ENCODE measurements at regions not wholly inside any gene's neighbourhood (a gene's known extent, or its start where the extent isn't known, plus 50 kb on each side); places are given as distances from the start of the nearest gene placed in this dataset.

DNA sequence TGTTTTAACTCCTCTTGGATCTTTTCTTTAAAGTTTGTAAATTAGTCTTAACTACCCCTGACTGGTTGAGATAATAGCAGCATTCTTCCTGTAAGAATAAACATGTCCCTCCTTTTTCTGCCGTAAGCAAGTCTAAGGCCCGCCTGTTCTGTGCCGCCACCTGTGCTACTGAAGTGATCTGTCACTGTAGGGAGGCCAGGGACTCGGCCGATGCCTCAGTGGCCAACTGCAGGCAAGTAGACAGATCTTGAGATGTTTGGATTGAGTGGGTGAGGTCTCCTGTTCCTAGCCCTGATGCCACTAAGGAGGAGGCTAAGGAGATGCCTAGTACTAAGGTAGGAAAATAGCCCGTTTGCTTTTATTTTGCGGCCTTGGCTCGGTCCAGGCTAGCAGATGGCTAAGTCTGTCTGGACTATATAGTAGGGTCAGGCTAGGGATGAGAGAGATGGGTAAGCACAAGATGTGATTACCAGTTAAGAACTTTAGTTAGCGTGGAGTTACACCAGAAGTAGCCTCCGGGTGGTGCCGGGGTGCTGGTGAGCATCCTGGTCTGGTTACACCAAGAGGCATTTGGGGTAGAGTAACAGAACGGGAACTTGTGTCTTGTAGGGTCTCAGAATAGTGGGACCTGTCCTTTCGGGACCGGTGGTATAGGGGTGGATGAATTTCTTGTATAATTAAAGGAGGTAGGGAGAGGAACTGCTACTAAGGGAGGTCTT lies 584.2 kb downstream of the SUCLG1 start:
- TF ChIP-seq EP300 (IDR thresholded peaks at IDR 0.05) (no peak), POLR2AphosphoS5 (IDR thresholded peaks at IDR 0.05) (no peak), POLR2A (IDR thresholded peaks at IDR 0.05) (no peak), CTCF (IDR thresholded peaks at IDR 0.05) (no peak)
- no peak for ATAC-seq (ENCODE audit: low FRiP score in 2 of 2)
- Histone ChIP-seq H3K9me3 (peaks cover 0 to 22% (median 3%) of the 10 kb centered on the region in 4 donors), H3K36me3 (no peaks in the 10 kb centered on the region), H3K27me3 (no peaks in the 10 kb centered on the region), H3K4me1 (no peaks in the 10 kb centered on the region), H3K4me3 (no peak overlapping the region), H3K27ac (no peak overlapping the region)
- WGBS, 2 donors = 91 to 93% methylated on average over 14 of the region's 14 CpGs
- no peak for DNase-seq

DNA sequence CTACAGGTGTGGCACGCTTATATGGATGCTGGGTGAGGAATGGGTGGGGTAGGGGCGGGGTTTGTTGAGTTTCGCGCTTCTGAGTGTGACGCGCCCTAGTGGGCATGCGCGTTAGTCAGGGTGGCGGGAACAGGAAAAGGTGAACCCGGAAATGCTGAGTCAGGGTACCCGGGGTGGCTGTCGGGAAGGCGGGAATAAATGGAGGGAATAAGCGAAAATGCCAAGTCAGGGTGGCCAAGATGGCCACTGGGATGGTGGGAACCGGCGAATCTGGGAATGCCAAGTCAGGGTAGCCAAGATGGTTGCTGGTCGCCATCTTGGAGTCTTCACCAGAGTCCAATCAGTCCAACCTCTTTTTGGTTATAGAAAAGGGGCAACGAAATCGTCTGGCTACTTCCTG lies 585.0 kb downstream of the SUCLG1 start:
- peak in 1 of 2 donors; percentile 17 for DNase-seq
- H3K27me3 ChIP-seq = no peaks in the 10 kb centered on the region
- H3K4me1 ChIP-seq = no peaks in the 10 kb centered on the region
- TF ChIP-seq POLR2AphosphoS5 (IDR thresholded peaks at IDR 0.05) (no peak), CTCF (IDR thresholded peaks at IDR 0.05) (no peak), POLR2A (IDR thresholded peaks at IDR 0.05) (no peak), EP300 (IDR thresholded peaks at IDR 0.05) (no peak)
- H3K36me3 ChIP-seq = no peaks in the 10 kb centered on the region
- ATAC-seq (ENCODE audit: low FRiP score in 2 of 2) = no peak
- WGBS, 2 donors = 95% methylated on average over 19 of the region's 19 CpGs
- H3K9me3 ChIP-seq = peaks cover 0 to 20% (median 3%) of the 10 kb centered on the region in 4 donors
- H3K27ac ChIP-seq = no peak overlapping the region
- no peak overlapping the region for H3K4me3 ChIP-seq

DNA sequence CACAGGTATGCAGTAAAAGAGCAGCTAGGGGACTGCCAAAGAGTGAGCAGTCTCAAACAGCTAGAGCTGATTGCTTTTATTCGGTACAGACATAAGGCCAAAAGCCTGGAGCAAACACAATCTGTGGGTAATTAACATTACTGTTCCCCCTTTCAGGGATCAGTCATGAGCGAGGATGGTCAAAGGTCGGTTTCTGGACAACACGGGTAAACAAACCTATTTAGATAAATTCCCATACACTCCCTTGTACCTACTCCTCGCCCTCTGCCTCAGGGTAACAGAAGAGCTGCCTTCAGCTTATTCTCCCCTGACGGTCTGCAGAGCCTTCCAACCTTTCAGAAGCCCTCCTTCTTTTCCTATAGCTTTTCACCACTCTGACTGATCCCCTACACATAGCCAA lies 586.0 kb downstream of the SUCLG1 start:
- no peak for DNase-seq
- whole genome bisulfite sequencing, 2 donors = 90 to 93% methylated on average over 6 of the region's 6 CpGs
- Histone ChIP-seq H3K36me3 (no peaks in the 10 kb centered on the region), H3K4me1 (no peaks in the 10 kb centered on the region), H3K27ac (no peak overlapping the region), H3K4me3 (no peak overlapping the region), H3K27me3 (no peaks in the 10 kb centered on the region), H3K9me3 (peaks cover 0 to 14% (median 3%) of the 10 kb centered on the region in 4 donors)
- no peak for ATAC-seq (ENCODE audit: low FRiP score in 2 of 2)
- TF ChIP-seq POLR2AphosphoS5 (IDR thresholded peaks at IDR 0.05) = no peak
- TF ChIP-seq EP300 (IDR thresholded peaks at IDR 0.05) = no peak
- TF ChIP-seq CTCF (IDR thresholded peaks at IDR 0.05) = no peak
- no peak for TF ChIP-seq POLR2A (IDR thresholded peaks at IDR 0.05)

DNA sequence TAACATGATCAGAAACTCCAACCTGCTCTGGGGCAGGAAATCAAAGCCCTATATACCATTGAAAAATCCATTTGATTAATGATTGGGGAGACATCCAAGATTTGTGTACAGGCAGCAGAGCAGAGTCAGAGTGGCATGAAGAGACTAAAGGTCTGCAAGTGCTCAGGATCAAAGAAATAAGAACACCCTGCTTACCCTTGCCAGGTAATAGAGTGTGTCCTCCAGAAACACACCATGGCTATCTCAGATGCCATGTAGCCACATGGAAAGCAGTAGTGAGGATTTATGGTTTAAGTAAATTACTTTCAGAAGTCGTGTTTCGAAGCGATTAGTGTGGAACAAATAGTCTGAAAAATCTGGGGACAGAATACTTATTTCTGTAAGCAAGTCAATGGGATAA lies 592.9 kb downstream of the SUCLG1 start:
- ATAC-seq (ENCODE audit: low FRiP score in 2 of 2) = no peak
- TF ChIP-seq CTCF (IDR thresholded peaks at IDR 0.05) (no peak), POLR2AphosphoS5 (IDR thresholded peaks at IDR 0.05) (no peak), EP300 (IDR thresholded peaks at IDR 0.05) (no peak), POLR2A (IDR thresholded peaks at IDR 0.05) (no peak)
- Histone ChIP-seq H3K4me1 (no peaks in the 10 kb centered on the region), H3K27ac (no peak overlapping the region), H3K4me3 (no peak overlapping the region), H3K9me3 (no peaks in the 10 kb centered on the region), H3K27me3 (no peaks in the 10 kb centered on the region), H3K36me3 (no peaks in the 10 kb centered on the region)
- DNase-seq = no peak
- WGBS, 2 donors = 90% methylated on average over 3 of the region's 3 CpGs

GRCh38 chr2:83862600-83862999 lies 596.5 kb downstream of the SUCLG1 start:
- ATAC-seq (ENCODE audit: low FRiP score in 2 of 2) (no peak), DNase-seq (no peak)
- 83 to 86% methylated on average over 2 of the region's 2 CpGs for WGBS, 2 donors
- Histone ChIP-seq H3K36me3 (no peaks in the 10 kb centered on the region), H3K9me3 (no peaks in the 10 kb centered on the region), H3K27ac (no peak overlapping the region), H3K4me3 (no peak overlapping the region), H3K4me1 (no peaks in the 10 kb centered on the region), H3K27me3 (no peaks in the 10 kb centered on the region)
- TF ChIP-seq POLR2A (IDR thresholded peaks at IDR 0.05) (no peak), POLR2AphosphoS5 (IDR thresholded peaks at IDR 0.05) (no peak), EP300 (IDR thresholded peaks at IDR 0.05) (no peak), CTCF (IDR thresholded peaks at IDR 0.05) (no peak)

Measured in upper lobe of left lung (tissue), 6 donors.